ENCODE measurements at regions not wholly inside any gene's neighbourhood (a gene's known extent, or its start where the extent isn't known, plus 50 kb on each side); places are given as distances from the start of the nearest gene placed in this dataset.

DNA sequence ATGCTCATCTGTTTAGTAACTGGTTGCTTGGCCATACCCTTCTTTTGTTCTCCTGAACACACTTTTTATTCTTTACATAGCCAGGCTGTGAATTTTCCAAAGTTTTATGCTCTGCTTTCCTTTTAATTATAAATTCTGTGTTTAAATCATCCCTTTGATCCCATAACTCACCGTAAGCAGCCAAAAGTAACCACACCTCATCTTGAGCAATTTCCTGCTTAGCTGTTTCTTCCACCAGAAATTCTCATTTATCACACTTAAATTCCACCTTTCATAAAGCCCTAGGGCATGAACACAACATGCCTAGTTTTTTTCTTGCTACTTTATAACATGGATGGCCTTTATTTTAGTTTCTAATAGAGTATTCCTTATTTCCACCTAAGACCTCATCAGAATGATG is 510.7 kb downstream of the C12orf50 start:
- Histone ChIP-seq H4K20me1 (ENCODE audit: control insufficient read depth, insufficient read depth, insufficient read length) (no peaks in the 10 kb centered on the region), H3K79me2 (ENCODE audit: insufficient read depth, low read length) (no peaks in the 10 kb centered on the region), H2BK5ac (ENCODE audit: insufficient read length, low read length) (no peak overlapping the region), H3K4ac (ENCODE audit: low read depth, low read length) (no peak overlapping the region), H3K4me2 (ENCODE audit: insufficient read depth, insufficient read length, low read length) (no peak overlapping the region), H2BK12ac (ENCODE audit: insufficient read length, low read depth, low read length) (no peak overlapping the region), H3K27ac (ENCODE audit: insufficient read length, low read depth, low read length) (no peak overlapping the region), H2AFZ (ENCODE audit: low read length) (no peak overlapping the region), H3K9ac (ENCODE audit: extremely low read depth, insufficient read length, low read length) (no peak overlapping the region), H3K23me2 (ENCODE audit: insufficient read length, low read depth, low read length, poor library complexity, severe bottlenecking) (no peaks in the 10 kb centered on the region), H4K91ac (ENCODE audit: insufficient read length, low read depth, low read length) (no peak overlapping the region), H3K9me3 (ENCODE audit: control insufficient read depth, low read depth, low read length) (no peaks in the 10 kb centered on the region), H3T11ph (ENCODE audit: low read length) (no peak overlapping the region), H2BK20ac (ENCODE audit: low read depth, low read length, poor library complexity, severe bottlenecking) (no peak overlapping the region), H3K56ac (ENCODE audit: insufficient read length, low read depth, low read length) (no peak overlapping the region), H2BK15ac (ENCODE audit: low read depth, low read length) (no peak overlapping the region), H4K5ac (ENCODE audit: insufficient read length, low read depth, low read length) (no peak overlapping the region), H3K23ac (ENCODE audit: insufficient read length, low read depth, low read length) (no peak overlapping the region), H2AK5ac (ENCODE audit: insufficient read length, low read length) (no peak overlapping the region), H3K27me3 (ENCODE audit: insufficient read depth, low read length) (no peaks in the 10 kb centered on the region), H3K79me1 (ENCODE audit: insufficient read depth, low read depth, low read length, poor library complexity, severe bottlenecking) (no peaks in the 10 kb centered on the region), H3K18ac (ENCODE audit: insufficient read length, low read depth, low read length) (no peak overlapping the region), H4K8ac (replicated peaks; ENCODE audit: insufficient read length, low read depth, low read length) (no peak overlapping the region), H2BK120ac (ENCODE audit: low read depth, low read length, poor library complexity, severe bottlenecking) (no peak overlapping the region), H3K4me1 (ENCODE audit: insufficient read depth, low read length) (no peaks in the 10 kb centered on the region), H3K14ac (ENCODE audit: insufficient read depth, low read length) (no peak overlapping the region)
- Mint-ChIP-seq H3K27me3 (ENCODE audit: low read depth) (no peaks in the 10 kb centered on the region), H3K27ac (no peak overlapping the region), H3K36me3 (ENCODE audit: insufficient read depth in 1 of 3, low read depth in 3 of 3) (no peaks in the 10 kb centered on the region), H3K4me3 (no peak overlapping the region), H3K4me1 (no peaks in the 10 kb centered on the region), H3K9me3 (no peaks in the 10 kb centered on the region; a peak in 2 of 5 replicates)
- no peak for DNase-seq
- TF ChIP-seq CTCF (conservative IDR thresholded peaks at IDR 0.05), result no peak
- WGBS (ENCODE audit: extremely low coverage, insufficient read length, low lambda C conversion rate), result no CpG with 5 or more reads among the region's 1 CpG
